Fibroblast of mammary gland (primary cell): ENCODE measurements at regions not wholly inside any gene's neighbourhood (a gene's known extent, or its start where the extent isn't known, plus 50 kb on each side); places are given as distances from the start of the nearest gene placed in this dataset.

Source experiments
- DNase-seq: peaks from one replicate; pipeline ENCODE4 v3.0.0-alpha.2; 2010; ENCODE audit warnings: low read depth
- H3K4me3 ChIP-seq: 2 replicates; pipeline ENCODE4 v1.5.1; 2011; ENCODE audit warnings: low read depth, mild to moderate bottlenecking, low read length, moderate library complexity; ENCODE audit not compliant: control insufficient read depth
- CTCF ChIP-seq: conservative IDR thresholded peaks from 2 replicates; pipeline ENCODE4 v1.5.1; 2011; ENCODE audit warnings: low read depth, low read length, inconsistent platforms; ENCODE audit not compliant: control insufficient read depth, insufficient read depth

- H3K4me3 ChIP-seq = no peak overlapping the region
- TF ChIP-seq CTCF = no peak
- no peak for DNase-seq
Observed at GRCh38 chr5:135190416-135191083, 156.5 kb upstream of the PITX1 start.

DNA sequence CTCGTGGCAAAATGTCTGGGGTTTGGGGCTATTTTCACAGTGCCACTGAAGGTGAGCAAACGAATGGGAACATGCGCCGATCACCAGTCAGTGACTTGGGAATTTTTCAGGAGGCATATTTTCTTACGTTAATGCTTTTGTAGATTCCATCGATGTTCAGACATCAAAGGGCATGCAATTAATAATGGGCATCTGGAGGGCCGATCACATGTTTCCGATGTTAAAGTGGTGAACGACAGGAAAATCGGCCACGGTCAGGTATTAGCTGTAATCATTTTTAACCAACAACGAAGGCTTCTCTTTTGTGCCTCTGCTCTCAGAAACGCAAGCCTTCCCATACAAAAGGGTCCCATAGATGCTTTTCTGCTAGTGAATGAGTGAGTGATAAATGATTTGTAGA, 155.0 kb upstream of the PITX1 start:
- H3K4me3 ChIP-seq = no peak overlapping the region
- no peak for DNase-seq
- TF ChIP-seq CTCF = no peak

DNA sequence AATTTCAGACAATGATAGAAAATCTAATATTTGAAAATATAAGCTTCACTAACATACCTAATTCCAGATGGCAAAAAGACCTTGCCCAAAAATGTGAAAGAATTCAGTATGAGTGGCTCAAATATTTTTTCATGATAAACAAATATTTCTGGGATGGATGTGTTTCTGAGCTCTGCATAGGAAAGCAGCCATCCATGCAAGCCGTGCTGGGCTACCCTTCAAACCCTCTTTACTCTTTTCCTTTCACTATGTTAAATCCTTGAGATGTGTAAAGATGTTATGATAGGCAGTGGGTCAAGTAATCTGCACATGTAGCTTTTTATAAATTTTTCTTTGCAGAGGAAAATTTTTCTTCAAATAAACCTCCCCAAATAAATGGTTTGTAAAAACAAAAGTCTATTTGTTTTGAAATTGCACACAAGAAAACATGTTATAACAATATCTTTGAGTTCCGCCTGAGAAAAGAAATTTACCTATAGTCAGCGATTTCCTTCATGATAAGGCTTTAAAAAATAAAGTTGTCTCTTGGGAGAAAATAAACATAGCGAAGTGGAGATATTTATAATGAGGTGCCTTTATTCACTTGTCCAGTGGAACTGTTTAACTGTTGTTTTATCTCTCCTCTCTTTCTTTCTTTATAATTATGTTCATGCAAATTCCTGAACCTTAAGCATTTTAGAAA, 154.3 kb upstream of the PITX1 start:
- no peak for TF ChIP-seq CTCF
- no peak overlapping the region for H3K4me3 ChIP-seq
- DNase-seq = no peak

DNA sequence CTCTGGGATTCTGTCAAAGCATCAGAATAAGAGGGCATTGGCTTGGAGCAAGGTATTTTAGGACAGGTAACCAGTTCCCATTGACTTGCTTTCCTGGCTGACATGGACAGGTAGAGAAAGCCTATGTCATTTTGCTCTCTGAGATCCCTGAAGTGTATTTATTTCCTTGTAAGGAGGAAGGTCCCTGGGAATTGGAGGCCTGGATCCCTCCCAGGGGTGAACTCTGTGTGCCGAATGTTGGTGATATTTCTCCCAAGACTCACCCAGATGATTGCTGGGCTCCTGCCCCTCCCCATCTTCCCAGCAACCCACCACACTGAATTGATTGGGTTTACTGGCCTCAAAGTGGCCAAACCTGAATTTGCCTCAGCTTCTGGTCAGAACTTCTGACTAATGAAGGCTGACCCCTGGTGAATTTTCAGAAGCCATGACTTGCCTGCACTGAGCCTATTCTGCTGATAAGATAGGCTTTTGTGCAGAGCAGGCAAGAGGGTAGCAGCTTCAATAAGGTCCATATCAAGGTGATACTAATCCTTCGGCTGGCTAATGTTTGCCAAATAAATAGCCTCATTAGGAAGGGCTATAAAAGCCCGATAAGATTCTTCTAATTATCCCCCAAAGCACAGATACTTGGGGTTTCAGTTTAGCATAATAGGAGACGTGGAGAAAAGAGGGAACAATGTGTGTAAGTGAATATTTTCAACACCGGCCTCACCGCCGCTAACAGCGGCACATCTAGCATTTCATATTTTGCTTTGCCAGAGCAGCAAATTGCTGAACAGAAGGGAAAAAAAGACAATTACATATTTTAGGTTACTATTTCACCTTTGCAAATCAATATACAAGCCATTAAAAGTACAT, 152.9 kb upstream of the PITX1 start:
- DNase-seq = no peak

GRCh38 chr5:135185481-135186065, 151.5 kb upstream of the PITX1 start:
- DNase-seq = peak; percentile 8
- TF ChIP-seq CTCF = no peak
- no peak overlapping the region for H3K4me3 ChIP-seq

More for the DNA sequence above, 152.9 kb upstream of the PITX1 start:
- TF ChIP-seq CTCF = no peak
- H3K4me3 ChIP-seq = no peak overlapping the region

DNA sequence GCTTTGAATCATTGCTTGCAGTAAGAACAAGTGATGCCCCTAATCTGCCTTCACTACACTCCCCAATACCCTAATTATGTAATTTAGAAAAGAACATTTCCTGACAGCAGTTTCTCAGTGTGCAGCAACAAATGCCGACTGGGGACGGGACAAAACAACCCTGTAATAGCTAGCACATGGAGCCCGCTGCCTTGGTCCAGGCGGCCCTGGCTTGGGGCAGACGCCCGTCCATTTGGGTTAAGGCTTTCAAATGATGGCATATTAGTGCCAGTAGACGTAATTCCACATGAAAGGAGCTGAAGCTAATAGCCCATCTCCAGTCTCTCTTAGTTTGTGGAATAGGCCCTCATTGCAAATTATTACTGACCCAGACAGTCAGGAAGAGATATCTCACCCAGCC, 150.6 kb upstream of the PITX1 start:
- no peak for DNase-seq
- H3K4me3 ChIP-seq = no peak overlapping the region
- TF ChIP-seq CTCF = no peak
